SK-N-SH (cell line): ENCODE measurements at regions not wholly inside any gene's neighbourhood (a gene's known extent, or its start where the extent isn't known, plus 50 kb on each side); places are given as distances from the start of the nearest gene placed in this dataset.

Experiments used
- EP300 ChIP-seq, 2 experiments: IDR thresholded peaks; 2 replicates each; pipeline versions ENCODE4 v1.4.0 to v1.6.1; 2012; ENCODE audit warnings: borderline replicate concordance in 1 of 2, low read depth in 1 of 2, low read length in 1 of 2
- POLR2AphosphoS5 ChIP-seq: IDR thresholded peaks from 2 replicates; pipeline ENCODE4 v1.6.1; 2012; ENCODE audit warnings: low read depth, low read length
- RAD21 ChIP-seq: IDR thresholded peaks from 2 replicates; pipeline ENCODE4 v1.6.1; 2012; ENCODE audit warnings: mild to moderate bottlenecking, low read length
- RFX5 ChIP-seq: IDR thresholded peaks from 2 replicates; pipeline ENCODE4 v1.6.1; 2012; ENCODE audit warnings: mild to moderate bottlenecking, improper control_type of control experiment, low read length
- SIN3A ChIP-seq: IDR thresholded peaks from 2 replicates; pipeline ENCODE4 v1.6.1; 2012; ENCODE audit warnings: low read depth, mild to moderate bottlenecking, low read length, moderate library complexity, borderline replicate concordance
- SMC3 ChIP-seq: IDR thresholded peaks from 2 replicates; pipeline ENCODE4 v1.6.1; 2012; ENCODE audit warnings: low read depth, low read length, improper control_type of control experiment
- TAF1 ChIP-seq: IDR thresholded peaks from 2 replicates; pipeline ENCODE4 v1.6.1; 2012; ENCODE audit warnings: low read depth, mild to moderate bottlenecking, low read length, moderate library complexity, borderline replicate concordance
- TCF12 ChIP-seq: IDR thresholded peaks from 2 replicates; pipeline ENCODE4 v1.4.0; 2012
- YY1 ChIP-seq: IDR thresholded peaks from 2 replicates; pipeline ENCODE4 v1.4.0; 2012; ENCODE audit warnings: low read depth, mild to moderate bottlenecking
- TF ChIP-seq, protein P1 (sequence below): fragments of 200-600 bp; sonication (generic); IDR thresholded peaks from 2 replicates; pipeline ENCODE4 v1.6.1; 2017; ENCODE audit warnings: antibody characterized with exemption, mild to moderate bottlenecking, moderate library complexity
- TF ChIP-seq, protein P2 (sequence below): IDR thresholded peaks from 2 replicates; pipeline ENCODE4 v1.4.0; 2012; ENCODE audit warnings: low read depth, borderline replicate concordance
- TF ChIP-seq, protein P3 (sequence below): fragments of 150-350 bp; IDR thresholded peaks from 2 replicates; pipeline ENCODE4 v1.6.1; 2017; ENCODE audit warnings: antibody characterized with exemption, low read length, low read depth, borderline replicate concordance

DNA sequence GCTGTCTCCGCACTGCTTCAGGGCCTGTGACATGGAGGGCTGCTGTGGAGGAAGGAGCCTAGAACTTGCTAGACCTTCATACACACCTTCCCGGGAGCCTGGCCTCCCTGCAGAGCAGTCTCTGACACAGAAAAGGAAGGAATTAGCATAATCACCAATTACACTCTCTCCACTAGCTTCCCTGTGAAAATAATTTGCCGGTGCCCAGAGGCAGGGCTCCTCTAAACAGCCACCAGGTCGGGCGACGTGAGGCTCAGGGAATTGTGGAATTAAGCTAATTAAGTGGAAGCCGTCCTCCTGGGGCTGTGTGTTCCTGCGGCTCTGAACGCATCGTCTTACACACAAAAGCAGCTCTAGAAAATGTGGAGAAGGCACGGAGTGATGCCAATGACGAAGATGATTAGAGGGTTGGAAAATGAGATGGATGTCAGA lies 82.6 kb downstream of the NENF start:
- TF ChIP-seq TCF12 (no peak), POLR2AphosphoS5 (no peak), EP300 (IDR thresholded peaks at IDR 0.05; ENCODE audit: borderline replicate concordance in 1 of 2, low read depth in 1 of 2, low read length in 1 of 2) (no peak), RFX5 (no peak), YY1 (no peak), SMC3 (no peak), SIN3A (no peak), RAD21 (no peak), TAF1 (no peak)
- TF ChIP-seq, protein P1, sequence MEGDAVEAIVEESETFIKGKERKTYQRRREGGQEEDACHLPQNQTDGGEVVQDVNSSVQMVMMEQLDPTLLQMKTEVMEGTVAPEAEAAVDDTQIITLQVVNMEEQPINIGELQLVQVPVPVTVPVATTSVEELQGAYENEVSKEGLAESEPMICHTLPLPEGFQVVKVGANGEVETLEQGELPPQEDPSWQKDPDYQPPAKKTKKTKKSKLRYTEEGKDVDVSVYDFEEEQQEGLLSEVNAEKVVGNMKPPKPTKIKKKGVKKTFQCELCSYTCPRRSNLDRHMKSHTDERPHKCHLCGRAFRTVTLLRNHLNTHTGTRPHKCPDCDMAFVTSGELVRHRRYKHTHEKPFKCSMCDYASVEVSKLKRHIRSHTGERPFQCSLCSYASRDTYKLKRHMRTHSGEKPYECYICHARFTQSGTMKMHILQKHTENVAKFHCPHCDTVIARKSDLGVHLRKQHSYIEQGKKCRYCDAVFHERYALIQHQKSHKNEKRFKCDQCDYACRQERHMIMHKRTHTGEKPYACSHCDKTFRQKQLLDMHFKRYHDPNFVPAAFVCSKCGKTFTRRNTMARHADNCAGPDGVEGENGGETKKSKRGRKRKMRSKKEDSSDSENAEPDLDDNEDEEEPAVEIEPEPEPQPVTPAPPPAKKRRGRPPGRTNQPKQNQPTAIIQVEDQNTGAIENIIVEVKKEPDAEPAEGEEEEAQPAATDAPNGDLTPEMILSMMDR = no peak
- TF ChIP-seq, protein P2, sequence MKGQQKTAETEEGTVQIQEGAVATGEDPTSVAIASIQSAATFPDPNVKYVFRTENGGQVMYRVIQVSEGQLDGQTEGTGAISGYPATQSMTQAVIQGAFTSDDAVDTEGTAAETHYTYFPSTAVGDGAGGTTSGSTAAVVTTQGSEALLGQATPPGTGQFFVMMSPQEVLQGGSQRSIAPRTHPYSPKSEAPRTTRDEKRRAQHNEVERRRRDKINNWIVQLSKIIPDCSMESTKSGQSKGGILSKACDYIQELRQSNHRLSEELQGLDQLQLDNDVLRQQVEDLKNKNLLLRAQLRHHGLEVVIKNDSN = no peak
- TF ChIP-seq, protein P3, sequence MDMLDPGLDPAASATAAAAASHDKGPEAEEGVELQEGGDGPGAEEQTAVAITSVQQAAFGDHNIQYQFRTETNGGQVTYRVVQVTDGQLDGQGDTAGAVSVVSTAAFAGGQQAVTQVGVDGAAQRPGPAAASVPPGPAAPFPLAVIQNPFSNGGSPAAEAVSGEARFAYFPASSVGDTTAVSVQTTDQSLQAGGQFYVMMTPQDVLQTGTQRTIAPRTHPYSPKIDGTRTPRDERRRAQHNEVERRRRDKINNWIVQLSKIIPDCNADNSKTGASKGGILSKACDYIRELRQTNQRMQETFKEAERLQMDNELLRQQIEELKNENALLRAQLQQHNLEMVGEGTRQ = no peak
